ENCODE measurements at regions not wholly inside any gene's neighbourhood (a gene's known extent, or its start where the extent isn't known, plus 50 kb on each side); places are given as distances from the start of the nearest gene placed in this dataset.

GRCh38 chr2:341912-342311, 54.0 kb upstream of the ALKAL2 start:
- no peaks in the 10 kb centered on the region for H3K27me3 ChIP-seq (ENCODE audit: insufficient read depth in 3 of 3, low read length in 2 of 3)
- ATAC-seq: no peak
- TF ChIP-seq, protein P1, sequence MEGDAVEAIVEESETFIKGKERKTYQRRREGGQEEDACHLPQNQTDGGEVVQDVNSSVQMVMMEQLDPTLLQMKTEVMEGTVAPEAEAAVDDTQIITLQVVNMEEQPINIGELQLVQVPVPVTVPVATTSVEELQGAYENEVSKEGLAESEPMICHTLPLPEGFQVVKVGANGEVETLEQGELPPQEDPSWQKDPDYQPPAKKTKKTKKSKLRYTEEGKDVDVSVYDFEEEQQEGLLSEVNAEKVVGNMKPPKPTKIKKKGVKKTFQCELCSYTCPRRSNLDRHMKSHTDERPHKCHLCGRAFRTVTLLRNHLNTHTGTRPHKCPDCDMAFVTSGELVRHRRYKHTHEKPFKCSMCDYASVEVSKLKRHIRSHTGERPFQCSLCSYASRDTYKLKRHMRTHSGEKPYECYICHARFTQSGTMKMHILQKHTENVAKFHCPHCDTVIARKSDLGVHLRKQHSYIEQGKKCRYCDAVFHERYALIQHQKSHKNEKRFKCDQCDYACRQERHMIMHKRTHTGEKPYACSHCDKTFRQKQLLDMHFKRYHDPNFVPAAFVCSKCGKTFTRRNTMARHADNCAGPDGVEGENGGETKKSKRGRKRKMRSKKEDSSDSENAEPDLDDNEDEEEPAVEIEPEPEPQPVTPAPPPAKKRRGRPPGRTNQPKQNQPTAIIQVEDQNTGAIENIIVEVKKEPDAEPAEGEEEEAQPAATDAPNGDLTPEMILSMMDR (IDR thresholded peaks at IDR 0.05): no peak
- no peak for DNase-seq
- H3K36me3 ChIP-seq (ENCODE audit: insufficient read depth in 1 of 2, low read depth in 1 of 2): no peaks in the 10 kb centered on the region
- no peak overlapping the region for H3K27ac ChIP-seq
- intact Hi-C loops (cut with DNase I): no loop called here
- no peaks in the 10 kb centered on the region for H3K4me1 ChIP-seq
- 72 to 80% (median 74%) methylated on average over 2 of the region's 2 CpGs for WGBS, 3 donors
- no peaks in the 10 kb centered on the region for H3K9me3 ChIP-seq
- no peak overlapping the region for H3K4me3 ChIP-seq

DNA sequence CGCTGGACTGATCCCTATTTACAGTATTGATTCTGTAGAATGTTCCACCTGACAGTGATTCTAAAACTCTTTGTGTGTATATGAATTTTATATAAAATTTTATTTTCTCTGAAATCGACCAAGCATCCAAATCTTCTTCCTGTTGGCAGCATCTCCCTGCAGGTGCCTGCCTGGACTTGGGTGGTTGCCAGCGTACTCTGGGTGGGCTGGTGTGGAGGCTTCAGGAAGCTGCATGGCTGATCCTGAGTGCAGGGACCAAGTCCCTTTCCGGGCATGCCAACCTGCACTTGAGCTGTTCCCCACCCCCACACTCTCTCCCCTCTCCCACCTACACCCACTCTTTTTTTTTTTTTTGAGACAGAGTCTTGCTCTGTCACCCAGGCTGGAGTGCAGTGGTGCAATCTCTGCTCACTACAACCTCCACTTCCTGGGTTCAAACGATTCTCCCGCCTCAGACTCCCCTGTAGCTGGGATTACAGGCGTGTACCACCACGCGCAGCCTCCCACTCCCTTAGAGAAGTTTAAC, 53.2 kb upstream of the ALKAL2 start:
- H3K36me3 ChIP-seq (ENCODE audit: insufficient read depth in 1 of 2, low read depth in 1 of 2): no peaks in the 10 kb centered on the region
- peaks cover 7% of the 10 kb centered on the region for H3K9me3 ChIP-seq
- TF ChIP-seq, protein P1 (IDR thresholded peaks at IDR 0.05): no peak
- intact Hi-C loops (cut with DNase I): no loop called here
- ATAC-seq (no peak), DNase-seq (no peak)
- no peak overlapping the region for H3K27ac ChIP-seq
- H3K27me3 ChIP-seq (ENCODE audit: insufficient read depth in 3 of 3, low read length in 2 of 3): no peaks in the 10 kb centered on the region
- H3K4me3 ChIP-seq: no peak overlapping the region
- 73 to 77% (median 75%) methylated on average over 9 of the region's 9 CpGs for WGBS, 3 donors
- no peaks in the 10 kb centered on the region for H3K4me1 ChIP-seq
